ENCODE measurements at regions not wholly inside any gene's neighbourhood (a gene's known extent, or its start where the extent isn't known, plus 50 kb on each side); places are given as distances from the start of the nearest gene placed in this dataset.

DNA sequence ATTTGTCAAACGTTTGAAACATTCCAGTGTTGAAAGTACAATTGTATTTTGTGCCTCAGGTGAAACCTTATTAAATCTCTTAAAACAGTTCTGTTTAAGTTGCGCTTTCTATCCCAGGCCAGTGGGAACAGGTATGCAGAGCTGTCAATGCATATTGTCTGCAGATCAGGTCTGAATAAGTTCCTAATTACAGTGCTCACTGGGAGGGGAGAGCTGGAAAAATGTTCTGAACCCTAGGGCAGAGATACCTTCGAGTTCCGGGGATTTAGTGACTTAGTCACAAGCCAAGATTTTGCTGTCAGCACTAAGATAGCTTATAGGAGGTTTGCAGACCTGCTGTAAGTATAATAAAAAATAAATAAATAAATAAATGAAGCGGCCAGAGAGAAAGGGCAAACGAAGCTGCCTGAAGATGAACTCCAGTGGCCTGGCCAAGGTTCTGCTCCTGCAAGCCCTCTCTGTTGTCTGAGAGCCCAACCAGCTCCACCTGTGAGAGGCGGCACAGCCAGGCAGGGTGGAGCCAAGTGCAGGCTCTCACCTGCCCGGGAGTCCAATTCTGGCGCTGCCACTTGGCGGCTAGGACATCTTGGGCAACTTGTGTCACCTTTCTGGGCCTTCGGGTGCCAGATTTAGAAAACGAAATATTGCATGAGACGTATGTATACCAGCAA lies 97.9 kb upstream of the SLC7A1 start:
- no peak for DNase-seq (ENCODE audit: low spot score in 2 of 2, unreplicated experiment in 2 of 2)
- no peaks in the 10 kb centered on the region for H3K27me3 Mint-ChIP-seq (ENCODE audit: low read depth)
- H3K27ac Mint-ChIP-seq = no peak overlapping the region
- H3K4me1 Mint-ChIP-seq = peaks cover 5% of the 10 kb centered on the region
- H3K9me3 Mint-ChIP-seq = no peaks in the 10 kb centered on the region
- H3K36me3 Mint-ChIP-seq = no peaks in the 10 kb centered on the region
- no peak overlapping the region for H3K4me3 Mint-ChIP-seq
- TF ChIP-seq, protein P1, sequence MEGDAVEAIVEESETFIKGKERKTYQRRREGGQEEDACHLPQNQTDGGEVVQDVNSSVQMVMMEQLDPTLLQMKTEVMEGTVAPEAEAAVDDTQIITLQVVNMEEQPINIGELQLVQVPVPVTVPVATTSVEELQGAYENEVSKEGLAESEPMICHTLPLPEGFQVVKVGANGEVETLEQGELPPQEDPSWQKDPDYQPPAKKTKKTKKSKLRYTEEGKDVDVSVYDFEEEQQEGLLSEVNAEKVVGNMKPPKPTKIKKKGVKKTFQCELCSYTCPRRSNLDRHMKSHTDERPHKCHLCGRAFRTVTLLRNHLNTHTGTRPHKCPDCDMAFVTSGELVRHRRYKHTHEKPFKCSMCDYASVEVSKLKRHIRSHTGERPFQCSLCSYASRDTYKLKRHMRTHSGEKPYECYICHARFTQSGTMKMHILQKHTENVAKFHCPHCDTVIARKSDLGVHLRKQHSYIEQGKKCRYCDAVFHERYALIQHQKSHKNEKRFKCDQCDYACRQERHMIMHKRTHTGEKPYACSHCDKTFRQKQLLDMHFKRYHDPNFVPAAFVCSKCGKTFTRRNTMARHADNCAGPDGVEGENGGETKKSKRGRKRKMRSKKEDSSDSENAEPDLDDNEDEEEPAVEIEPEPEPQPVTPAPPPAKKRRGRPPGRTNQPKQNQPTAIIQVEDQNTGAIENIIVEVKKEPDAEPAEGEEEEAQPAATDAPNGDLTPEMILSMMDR (IDR thresholded peaks at IDR 0.05; ENCODE audit: unreplicated experiment) = no peak

- TF ChIP-seq, protein P1 (IDR thresholded peaks at IDR 0.05; ENCODE audit: unreplicated experiment) = no peak
Observed at GRCh38 chr13:29689548-29689947, 94.1 kb upstream of the SLC7A1 start.

GRCh38 chr13:29688193-29688592 lies 92.7 kb upstream of the SLC7A1 start:
- Mint-ChIP-seq H3K27me3 (ENCODE audit: low read depth) (no peaks in the 10 kb centered on the region), H3K4me3 (no peak overlapping the region), H3K9me3 (peaks cover 9% of the 10 kb centered on the region), H3K4me1 (peaks cover 3% of the 10 kb centered on the region), H3K36me3 (no peaks in the 10 kb centered on the region), H3K27ac (no peak overlapping the region)
- TF ChIP-seq, protein P1 (IDR thresholded peaks at IDR 0.05; ENCODE audit: unreplicated experiment) = no peak
- no peak for DNase-seq (ENCODE audit: low spot score in 2 of 2, unreplicated experiment in 2 of 2)

More at GRCh38 chr13:29689548-29689947, 94.1 kb upstream of the SLC7A1 start:
- Mint-ChIP-seq H3K27ac (no peak overlapping the region), H3K9me3 (peaks cover 9% of the 10 kb centered on the region), H3K4me1 (peaks cover 5% of the 10 kb centered on the region), H3K27me3 (ENCODE audit: low read depth) (no peaks in the 10 kb centered on the region), H3K36me3 (no peaks in the 10 kb centered on the region), H3K4me3 (no peak overlapping the region)
- no peak for DNase-seq (ENCODE audit: low spot score in 2 of 2, unreplicated experiment in 2 of 2)

DNA sequence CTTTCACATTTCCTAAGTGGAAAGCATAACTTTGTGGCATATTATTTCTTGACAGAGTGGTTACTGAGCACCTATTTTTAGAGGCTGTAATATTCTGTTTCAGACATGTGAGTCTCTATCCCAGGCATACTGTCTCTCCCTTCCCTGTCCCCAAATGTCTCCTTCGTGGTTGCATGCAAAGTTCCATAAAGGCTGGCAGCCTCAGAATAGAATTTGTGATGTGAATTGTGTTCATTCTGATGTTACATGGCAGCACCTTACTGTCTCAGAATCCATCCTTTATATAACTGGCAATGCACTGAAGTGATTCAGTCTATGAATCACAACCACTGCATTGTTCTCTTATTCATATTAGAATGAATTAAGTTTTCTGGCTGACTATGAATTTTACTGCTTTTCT lies 89.0 kb upstream of the SLC7A1 start:
- H3K27ac Mint-ChIP-seq = no peak overlapping the region
- TF ChIP-seq, protein P1 (IDR thresholded peaks at IDR 0.05; ENCODE audit: unreplicated experiment) = no peak
- no peak for DNase-seq (ENCODE audit: low spot score in 2 of 2, unreplicated experiment in 2 of 2)
- peaks cover 1% of the 10 kb centered on the region for H3K27me3 Mint-ChIP-seq (ENCODE audit: low read depth)
- peaks cover 7% of the 10 kb centered on the region for H3K4me1 Mint-ChIP-seq
- H3K4me3 Mint-ChIP-seq = no peak overlapping the region
- H3K36me3 Mint-ChIP-seq = no peaks in the 10 kb centered on the region
- peaks cover 9% of the 10 kb centered on the region for H3K9me3 Mint-ChIP-seq

DNA sequence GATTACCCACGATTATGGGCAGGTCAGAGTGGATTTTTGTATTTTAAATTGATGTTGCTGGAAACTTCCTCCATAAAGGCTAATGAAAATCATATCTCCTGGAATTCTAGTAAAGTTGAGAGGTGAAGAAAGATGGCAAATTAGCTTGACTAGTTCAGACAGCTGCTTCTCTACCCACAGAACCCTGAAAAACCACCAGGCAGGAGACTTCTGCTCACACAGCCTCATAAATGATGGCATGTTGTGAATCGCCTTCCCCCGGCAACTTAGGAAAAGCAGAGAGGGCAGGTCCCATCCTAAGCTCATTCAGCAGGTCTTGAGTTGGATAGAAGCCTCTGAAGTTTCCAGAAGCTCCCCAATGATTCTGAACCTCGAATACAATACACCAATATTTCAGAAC lies 87.6 kb upstream of the SLC7A1 start:
- no peak overlapping the region for H3K4me3 Mint-ChIP-seq
- no peak for DNase-seq (ENCODE audit: low spot score in 2 of 2, unreplicated experiment in 2 of 2)
- peaks cover 16% of the 10 kb centered on the region for H3K4me1 Mint-ChIP-seq
- H3K27me3 Mint-ChIP-seq (ENCODE audit: low read depth) = peaks cover 1% of the 10 kb centered on the region
- no peak overlapping the region for H3K27ac Mint-ChIP-seq
- TF ChIP-seq, protein P1 (IDR thresholded peaks at IDR 0.05; ENCODE audit: unreplicated experiment) = no peak
- peaks cover 9% of the 10 kb centered on the region for H3K9me3 Mint-ChIP-seq
- H3K36me3 Mint-ChIP-seq = no peaks in the 10 kb centered on the region
